ENCODE measurements at regions not wholly inside any gene's neighbourhood (a gene's known extent, or its start where the extent isn't known, plus 50 kb on each side); places are given as distances from the start of the nearest gene placed in this dataset.

GRCh38 chr3:69605867-69606266 lies 133.4 kb upstream of the MITF start:
- DNase-seq, result no peak
- Histone ChIP-seq H3K36me3 (ENCODE audit: low read depth, missing control alignments) (no peaks in the 10 kb centered on the region), H3K4me1 (no peaks in the 10 kb centered on the region), H3K4me3 (no peak overlapping the region), H3K9me3 (no peaks in the 10 kb centered on the region), H3K27ac (no peak overlapping the region), H3K27me3 (no peaks in the 10 kb centered on the region)
- intact Hi-C loops (cut with DNase I; ENCODE audit: low total_unique reads), result no loop called here
- TF ChIP-seq CTCF (IDR thresholded peaks at IDR 0.05) (no peak), POLR2A (IDR thresholded peaks at IDR 0.05) (no peak)
- 87 to 88% methylated on average over 4 of the region's 4 CpGs for WGBS, 2 donors

- WGBS, 2 donors, result 86 to 87% methylated on average over 8 of the region's 8 CpGs
- Histone ChIP-seq H3K4me1 (no peaks in the 10 kb centered on the region), H3K4me3 (no peak overlapping the region), H3K9me3 (no peaks in the 10 kb centered on the region), H3K27me3 (no peaks in the 10 kb centered on the region), H3K36me3 (ENCODE audit: low read depth, missing control alignments) (no peaks in the 10 kb centered on the region), H3K27ac (no peak overlapping the region)
- intact Hi-C loops (cut with DNase I; ENCODE audit: low total_unique reads), result no loop called here
- TF ChIP-seq POLR2A (IDR thresholded peaks at IDR 0.05) (no peak), CTCF (IDR thresholded peaks at IDR 0.05) (no peak)
- DNase-seq, result no peak
Observed at GRCh38 chr3:69604735-69605450, 134.4 kb upstream of the MITF start.

- H3K9me3 ChIP-seq, result no peaks in the 10 kb centered on the region
- 69 to 75% methylated on average over 4 of the region's 4 CpGs for WGBS, 2 donors
- H3K4me3 ChIP-seq, result no peak overlapping the region
- no peaks in the 10 kb centered on the region for H3K4me1 ChIP-seq
- DNase-seq, result no peak
- no peak overlapping the region for H3K27ac ChIP-seq
- TF ChIP-seq CTCF (IDR thresholded peaks at IDR 0.05) (no peak), POLR2A (IDR thresholded peaks at IDR 0.05) (no peak)
- no peaks in the 10 kb centered on the region for H3K36me3 ChIP-seq (ENCODE audit: low read depth, missing control alignments)
- H3K27me3 ChIP-seq, result no peaks in the 10 kb centered on the region
- intact Hi-C loops (cut with DNase I; ENCODE audit: low total_unique reads), result no loop called here
Observed at GRCh38 chr3:69602112-69602511, 137.2 kb upstream of the MITF start.

DNA sequence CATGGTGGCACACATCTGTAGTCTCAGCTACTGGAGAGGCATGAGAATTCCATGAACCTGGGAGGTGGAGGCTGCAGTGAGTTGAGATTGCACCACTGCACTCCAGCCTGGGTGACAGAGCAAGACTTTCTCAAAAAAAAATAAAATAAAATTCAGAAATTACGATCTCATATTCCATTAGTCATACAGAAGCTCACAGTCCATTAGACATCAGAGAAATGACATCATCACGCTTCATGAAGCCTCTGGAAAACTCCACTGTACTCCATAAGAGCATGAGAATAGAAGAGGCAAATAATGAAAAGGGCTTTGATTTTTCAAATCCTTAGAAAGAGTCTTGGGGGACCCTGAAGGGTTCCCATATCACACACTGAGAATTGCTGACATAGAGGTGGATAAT lies 145.0 kb upstream of the MITF start:
- intact Hi-C loops (cut with DNase I; ENCODE audit: low total_unique reads), result no loop called here
- H3K9me3 ChIP-seq, result no peaks in the 10 kb centered on the region
- no peaks in the 10 kb centered on the region for H3K36me3 ChIP-seq (ENCODE audit: low read depth, missing control alignments)
- H3K27ac ChIP-seq, result no peak overlapping the region
- 94 to 95% methylated on average over 2 of the region's 2 CpGs for WGBS, 2 donors
- TF ChIP-seq POLR2A (IDR thresholded peaks at IDR 0.05) (no peak), CTCF (IDR thresholded peaks at IDR 0.05) (no peak)
- DNase-seq, result no peak
- no peak overlapping the region for H3K4me3 ChIP-seq
- H3K4me1 ChIP-seq, result no peaks in the 10 kb centered on the region
- no peaks in the 10 kb centered on the region for H3K27me3 ChIP-seq

GRCh38 chr3:69591164-69591736 lies 148.0 kb upstream of the MITF start:
- Histone ChIP-seq H3K4me3 (no peak overlapping the region), H3K27me3 (no peaks in the 10 kb centered on the region), H3K9me3 (no peaks in the 10 kb centered on the region), H3K4me1 (no peaks in the 10 kb centered on the region), H3K36me3 (ENCODE audit: low read depth, missing control alignments) (no peaks in the 10 kb centered on the region), H3K27ac (no peak overlapping the region)
- DNase-seq, result no peak
- intact Hi-C loops (cut with DNase I; ENCODE audit: low total_unique reads), result no loop called here
- 81 to 86% methylated on average over 4 of the region's 4 CpGs for WGBS, 2 donors
- TF ChIP-seq CTCF (IDR thresholded peaks at IDR 0.05), result no peak
- TF ChIP-seq POLR2A (IDR thresholded peaks at IDR 0.05), result no peak

All from testis (tissue), 2 donors.